Neural cell (in vitro differentiated cells): ENCODE measurements at regions not wholly inside any gene's neighbourhood (a gene's known extent, or its start where the extent isn't known, plus 50 kb on each side); places are given as distances from the start of the nearest gene placed in this dataset.

Source experiments
- H2AFZ ChIP-seq: fragments of 200-600, 300-800 bp; sonication (generic), shearing (Covaris generic); 2 replicates; pipeline ENCODE4 v1.6.0; 2014; ENCODE audit warnings: low read depth, mild to moderate bottlenecking, antibody characterized with exemption, low read length, moderate library complexity
- H3F3A ChIP-seq: fragments of 200-600 bp; shearing (Covaris generic); 2 replicates; pipeline ENCODE4 v1.6.1; 2016; ENCODE audit warnings: mild to moderate bottlenecking, moderate library complexity, mixed read lengths, antibody characterized with exemption, low read length; ENCODE audit not compliant: insufficient read depth, poor library complexity, severe bottlenecking
- H3K27ac ChIP-seq: fragments of 200-600, 300-800 bp; sonication (generic), shearing (Covaris generic); 2 replicates; pipeline ENCODE4 v1.5.1; 2014; ENCODE audit warnings: mild to moderate bottlenecking, low read length, moderate library complexity
- H3K27me3 ChIP-seq: fragments of 300-800, 200-600 bp; sonication (generic), shearing (Covaris generic); 2 replicates; pipeline ENCODE4 v1.6.0; 2014; ENCODE audit warnings: mild to moderate bottlenecking, low read depth, low read length, moderate library complexity; ENCODE audit not compliant: insufficient read depth
- H3K36me3 ChIP-seq: fragments of 300-800, 200-600 bp; sonication (generic), shearing (Covaris generic); 2 replicates; pipeline ENCODE4 v1.5.1; 2014; ENCODE audit warnings: mild to moderate bottlenecking, antibody characterized with exemption, low read length, moderate library complexity; ENCODE audit not compliant: insufficient read depth
- H3K4me2 ChIP-seq: fragments of 300-800, 200-600 bp; sonication (generic), shearing (Covaris generic); 2 replicates; pipeline ENCODE4 v1.6.0; 2014; ENCODE audit warnings: mild to moderate bottlenecking, low read length
- H3K4me3 ChIP-seq: fragments of 300-800, 200-600 bp; sonication (generic), shearing (Covaris generic); 2 replicates; pipeline ENCODE4 v1.5.1; 2014; ENCODE audit warnings: mild to moderate bottlenecking, low read length, moderate library complexity
- H3K79me2 ChIP-seq: fragments of 200-600 bp; shearing (Covaris generic); replicated peaks from 2 replicates; pipeline ENCODE4 v1.6.0; 2014; ENCODE audit warnings: mild to moderate bottlenecking, low read length, moderate library complexity; ENCODE audit not compliant: insufficient read depth
- H3K9ac ChIP-seq: fragments of 300-800, 200-600 bp; sonication (generic), shearing (Covaris generic); 2 replicates; pipeline ENCODE4 v1.6.1; 2016; ENCODE audit warnings: mild to moderate bottlenecking, low read length, mixed read lengths
- H3K9me2 ChIP-seq: fragments of 200-600 bp; shearing (Covaris generic); 2 replicates; pipeline ENCODE4 v1.6.1; 2016; ENCODE audit warnings: mild to moderate bottlenecking, low read length, mixed read lengths; ENCODE audit not compliant: insufficient read depth
- H3K9me3 ChIP-seq: fragments of 200-600, 300-800 bp; sonication (generic), shearing (Covaris generic); 2 replicates; pipeline ENCODE4 v1.6.1; 2016; ENCODE audit warnings: mild to moderate bottlenecking, mixed run types, low read length, moderate library complexity, mixed read lengths
- H4K20me1 ChIP-seq: fragments of 200-600 bp; shearing (Covaris generic); 2 replicates; pipeline ENCODE4 v1.6.1; 2016; ENCODE audit warnings: mild to moderate bottlenecking, mixed run types; ENCODE audit not compliant: insufficient read depth
- CTCF ChIP-seq: fragments of 450-650 bp; IDR thresholded peaks from 2 replicates; pipeline ENCODE4 v1.5.1; 2014; ENCODE audit warnings: antibody characterized with exemption, mild to moderate bottlenecking, moderate library complexity; ENCODE audit not compliant: poor library complexity, severe bottlenecking
- EP300 ChIP-seq: fragments of 450-650 bp; conservative IDR thresholded peaks from 2 replicates; pipeline ENCODE4 v1.6.1; 2014; ENCODE audit warnings: antibody characterized with exemption, mild to moderate bottlenecking, moderate library complexity; ENCODE audit not compliant: poor library complexity, severe bottlenecking
- EZH2 ChIP-seq: fragments of 200-600, 300-800 bp; shearing (Covaris generic), sonication (generic); IDR thresholded peaks from 2 replicates; pipeline ENCODE4 v1.6.1; 2014; ENCODE audit warnings: antibody characterized with exemption, low read length, borderline replicate concordance, mild to moderate bottlenecking; ENCODE audit not compliant: insufficient read depth, poor library complexity, severe bottlenecking
- MXI1 ChIP-seq: fragments of 450-650 bp; conservative IDR thresholded peaks from 2 replicates; pipeline ENCODE4 v1.6.1; 2014; ENCODE audit warnings: antibody characterized with exemption, mild to moderate bottlenecking; ENCODE audit not compliant: poor library complexity, severe bottlenecking
- POLR2AphosphoS5 ChIP-seq: IDR thresholded peaks from 2 replicates; pipeline ENCODE4 v1.6.1; 2012
- RAD21 ChIP-seq: fragments of 450-650 bp; conservative IDR thresholded peaks from 2 replicates; pipeline ENCODE4 v1.6.1; 2014; ENCODE audit warnings: antibody characterized with exemption, mild to moderate bottlenecking, moderate library complexity
- REST ChIP-seq: IDR thresholded peaks from 2 replicates; pipeline ENCODE4 v1.6.1; 2012; ENCODE audit warnings: borderline replicate concordance
- SMC3 ChIP-seq: fragments of 450-650 bp; conservative IDR thresholded peaks from 2 replicates; pipeline ENCODE4 v1.6.1; 2014; ENCODE audit warnings: antibody characterized with exemption, mild to moderate bottlenecking, moderate library complexity; ENCODE audit not compliant: poor library complexity
- TAF1 ChIP-seq: IDR thresholded peaks from 2 replicates; pipeline ENCODE4 v1.6.1; 2012; ENCODE audit warnings: low read depth

- Histone ChIP-seq H3K27ac (no peak overlapping the region), H3K9me2 (no peaks in the 10 kb centered on the region), H3F3A (no peaks in the 10 kb centered on the region), H3K79me2 (no peaks in the 10 kb centered on the region), H3K9ac (no peak overlapping the region), H3K27me3 (no peaks in the 10 kb centered on the region), H3K4me3 (no peak overlapping the region), H3K9me3 (no peaks in the 10 kb centered on the region), H2AFZ (no peak overlapping the region), H3K36me3 (no peaks in the 10 kb centered on the region), H4K20me1 (no peaks in the 10 kb centered on the region), H3K4me2 (no peak overlapping the region)
- no peak for TF ChIP-seq REST
- no peak for TF ChIP-seq EZH2
- TF ChIP-seq CTCF, result no peak
- no peak for TF ChIP-seq POLR2AphosphoS5
- no peak for TF ChIP-seq RAD21
- no peak for TF ChIP-seq SMC3
- TF ChIP-seq EP300, result no peak
- TF ChIP-seq MXI1, result no peak
- TF ChIP-seq TAF1, result no peak
Observed at GRCh38 chr17:65447823-65448222, 113.6 kb downstream of the AXIN2 start.

- TF ChIP-seq CTCF (no peak), EZH2 (no peak)
- Histone ChIP-seq H3K9ac (no peak overlapping the region), H3F3A (no peaks in the 10 kb centered on the region), H3K79me2 (no peaks in the 10 kb centered on the region), H3K27ac (no peak overlapping the region), H3K27me3 (no peaks in the 10 kb centered on the region), H3K4me3 (no peak overlapping the region), H3K9me3 (no peaks in the 10 kb centered on the region), H3K9me2 (no peaks in the 10 kb centered on the region), H2AFZ (no peak overlapping the region), H3K36me3 (no peaks in the 10 kb centered on the region), H4K20me1 (no peaks in the 10 kb centered on the region), H3K4me2 (no peak overlapping the region)
Observed at GRCh38 chr17:65446838-65447526, 114.5 kb downstream of the AXIN2 start.
